AG09319 (cell line): ENCODE measurements at regions not wholly inside any gene's neighbourhood (a gene's known extent, or its start where the extent isn't known, plus 50 kb on each side); places are given as distances from the start of the nearest gene placed in this dataset.

Experiments used
- DNase-seq: peaks from one replicate; pipeline ENCODE4 v3.0.0-alpha.2; 2010; ENCODE audit warnings: low read depth; ENCODE audit errors: extremely low read depth
- CTCF ChIP-seq: IDR thresholded peaks from 2 replicates; pipeline ENCODE4 v1.5.1; 2011; ENCODE audit warnings: low read depth, mild to moderate bottlenecking, inconsistent platforms, low read length, moderate library complexity

GRCh38 chr5:18321262-18321942 lies 687.1 kb downstream of the TAF11L14 start:
- no peak for TF ChIP-seq CTCF
- DNase-seq = no peak

GRCh38 chr5:18323891-18324290 lies 689.6 kb downstream of the TAF11L14 start:
- no peak for DNase-seq

GRCh38 chr5:18325431-18325830 lies 691.2 kb downstream of the TAF11L14 start:
- no peak for TF ChIP-seq CTCF

More at GRCh38 chr5:18323891-18324290, 689.6 kb downstream of the TAF11L14 start:
- TF ChIP-seq CTCF = no peak

GRCh38 chr5:18329328-18329727 lies 695.1 kb downstream of the TAF11L14 start:
- no peak for TF ChIP-seq CTCF
- DNase-seq = no peak

More at GRCh38 chr5:18325431-18325830, 691.2 kb downstream of the TAF11L14 start:
- DNase-seq = no peak

GRCh38 chr5:18333841-18334240 lies 699.6 kb downstream of the TAF11L14 start:
- no peak for TF ChIP-seq CTCF
- no peak for DNase-seq

- TF ChIP-seq CTCF = no peak
- DNase-seq = no peak
Measured at GRCh38 chr5:18334949-18335348, 700.7 kb downstream of the TAF11L14 start.

- DNase-seq = no peak
- TF ChIP-seq CTCF = no peak
Measured at GRCh38 chr5:18354828-18355227, 720.6 kb downstream of the TAF11L14 start.
